ENCODE measurements at regions not wholly inside any gene's neighbourhood (a gene's known extent, or its start where the extent isn't known, plus 50 kb on each side); places are given as distances from the start of the nearest gene placed in this dataset.

- Histone ChIP-seq H3K4me3 (ENCODE audit: low read length) (no peak overlapping the region), H3K27me3 (ENCODE audit: control insufficient read depth, insufficient read depth, low read length) (no peaks in the 10 kb centered on the region), H3K27ac (ENCODE audit: low read length) (no peak overlapping the region), H3K4me1 (ENCODE audit: control insufficient read depth, insufficient read depth, low read length) (peaks cover 2% of the 10 kb centered on the region), H3K9me3 (replicated peaks; ENCODE audit: control insufficient read depth, low read depth, low read length) (no peaks in the 10 kb centered on the region), H3K36me3 (ENCODE audit: control insufficient read depth, insufficient read depth, low read length) (no peaks in the 10 kb centered on the region)
- no peak for DNase-seq
- WGBS (ENCODE audit: insufficient coverage), result no CpG with 5 or more reads among the region's 6 CpGs
Measured at GRCh38 chr13:48594096-48594815, 59.5 kb upstream of the CYSLTR2 start.

- Histone ChIP-seq H3K4me3 (ENCODE audit: low read length) (no peak overlapping the region), H3K9me3 (replicated peaks; ENCODE audit: control insufficient read depth, low read depth, low read length) (no peaks in the 10 kb centered on the region), H3K27ac (ENCODE audit: low read length) (no peak overlapping the region), H3K4me1 (ENCODE audit: control insufficient read depth, insufficient read depth, low read length) (peaks cover 2% of the 10 kb centered on the region), H3K27me3 (ENCODE audit: control insufficient read depth, insufficient read depth, low read length) (no peaks in the 10 kb centered on the region), H3K36me3 (ENCODE audit: control insufficient read depth, insufficient read depth, low read length) (no peaks in the 10 kb centered on the region)
- DNase-seq, result peak; percentile 71
- 63% methylated on average over 2 of the region's 7 CpGs for WGBS (ENCODE audit: insufficient coverage)
Measured at GRCh38 chr13:48595431-48596429, 58.0 kb upstream of the CYSLTR2 start.

- 14% methylated on average over 4 of the region's 5 CpGs for WGBS (ENCODE audit: insufficient coverage)
- Histone ChIP-seq H3K27ac (ENCODE audit: low read length) (no peak overlapping the region), H3K9me3 (replicated peaks; ENCODE audit: control insufficient read depth, low read depth, low read length) (no peaks in the 10 kb centered on the region), H3K4me1 (ENCODE audit: control insufficient read depth, insufficient read depth, low read length) (peaks cover 4% of the 10 kb centered on the region), H3K4me3 (ENCODE audit: low read length) (no peak overlapping the region), H3K27me3 (ENCODE audit: control insufficient read depth, insufficient read depth, low read length) (no peaks in the 10 kb centered on the region), H3K36me3 (ENCODE audit: control insufficient read depth, insufficient read depth, low read length) (no peaks in the 10 kb centered on the region)
- DNase-seq, result peak; percentile 75
Measured at GRCh38 chr13:48600374-48601364, 53.1 kb upstream of the CYSLTR2 start.

- DNase-seq, result no peak
- WGBS (ENCODE audit: insufficient coverage), result 74% methylated on average over 6 of the region's 8 CpGs
- Histone ChIP-seq H3K36me3 (ENCODE audit: control insufficient read depth, insufficient read depth, low read length) (no peaks in the 10 kb centered on the region), H3K9me3 (replicated peaks; ENCODE audit: control insufficient read depth, low read depth, low read length) (no peaks in the 10 kb centered on the region), H3K27ac (ENCODE audit: low read length) (no peak overlapping the region), H3K27me3 (ENCODE audit: control insufficient read depth, insufficient read depth, low read length) (no peaks in the 10 kb centered on the region), H3K4me3 (ENCODE audit: low read length) (no peak overlapping the region), H3K4me1 (ENCODE audit: control insufficient read depth, insufficient read depth, low read length) (peaks cover 4% of the 10 kb centered on the region)
Measured at GRCh38 chr13:48602296-48603016, 51.3 kb upstream of the CYSLTR2 start.

- H3K4me1 ChIP-seq (ENCODE audit: control insufficient read depth, insufficient read depth, low read length), result peaks cover 4% of the 10 kb centered on the region
- no peaks in the 10 kb centered on the region for H3K9me3 ChIP-seq (replicated peaks; ENCODE audit: control insufficient read depth, low read depth, low read length)
- DNase-seq, result no peak
- 52% methylated on average over 2 of the region's 2 CpGs for WGBS (ENCODE audit: insufficient coverage)
- no peaks in the 10 kb centered on the region for H3K36me3 ChIP-seq (ENCODE audit: control insufficient read depth, insufficient read depth, low read length)
- H3K27ac ChIP-seq (ENCODE audit: low read length), result no peak overlapping the region
- no peaks in the 10 kb centered on the region for H3K27me3 ChIP-seq (ENCODE audit: control insufficient read depth, insufficient read depth, low read length)
- no peak overlapping the region for H3K4me3 ChIP-seq (ENCODE audit: low read length)
Measured at GRCh38 chr13:48603375-48603774, 50.4 kb upstream of the CYSLTR2 start.
